Endothelial cell of umbilical vein (primary cell): ENCODE measurements at regions not wholly inside any gene's neighbourhood (a gene's known extent, or its start where the extent isn't known, plus 50 kb on each side); places are given as distances from the start of the nearest gene placed in this dataset.

Experiments used
- BruUV-seq: library from RNA; stranded (reverse); fragments of 400-500 nt; replicated peaks from 2 replicates; lab custom pipeline; 2021; lab: Mats Ljungman, UMichigan
- CTCF ChIA-PET: fragments of 300-600, 350-600 bp; sonication (Branson Sonifier 250); formaldehyde crosslinking; loops from one replicate; lab custom pipeline; 2021; ENCODE audit warnings: antibody characterized with exemption, inconsistent platforms; lab: Charles Lee
- POLR2A ChIA-PET: fragments of 300-600, 350-600 bp; sonication (Branson Sonifier 250); formaldehyde crosslinking; loops from one replicate; lab custom pipeline; 2021; ENCODE audit warnings: antibody characterized with exemption, inconsistent platforms; lab: Charles Lee
- DNase-seq: peaks from one replicate; pipeline ENCODE4 v3.0.0-alpha.2; 2011; ENCODE audit warnings: low read depth, low spot score
- FAIRE-seq: peaks from 2 replicates; lab custom pipeline; 2011; peaks lifted over from hg19 to GRCh38; lab: Jason Lieb, UNC
- H2AFZ ChIP-seq: 2 replicates; pipeline ENCODE4 v1.6.0; 2012; ENCODE audit warnings: low read depth, low read length, control low read depth, inconsistent platforms
- H3K27ac ChIP-seq: 2 replicates; pipeline ENCODE4 v1.5.1; 2011; ENCODE audit warnings: low read depth, mild to moderate bottlenecking, control low read depth, low read length, moderate library complexity; ENCODE audit not compliant: insufficient read depth
- H3K27me3 ChIP-seq, 2 experiments: 2 replicates each; pipeline versions ENCODE4 v1.6.0 to v1.6.1; 2011; ENCODE audit warnings: low read length in 2 of 2, mixed read lengths in 1 of 2; ENCODE audit not compliant: control insufficient read depth in 2 of 2, insufficient read depth in 2 of 2
- H3K36me3 ChIP-seq, 2 experiments: 2 replicates in 1 of 2; 3 replicates in 1 of 2; pipeline ENCODE4 v1.5.1; 2011; ENCODE audit warnings: low read length in 2 of 2, mild to moderate bottlenecking in 1 of 2, moderate library complexity in 1 of 2; ENCODE audit not compliant: control insufficient read depth in 2 of 2, insufficient read depth in 2 of 2; ENCODE audit errors: extremely low read depth in 1 of 2
- H3K4me1 ChIP-seq: 3 replicates; pipeline ENCODE4 v1.5.1; 2011; ENCODE audit warnings: mild to moderate bottlenecking, low read length; ENCODE audit not compliant: control insufficient read depth, insufficient read depth; ENCODE audit errors: extremely low read depth
- H3K4me2 ChIP-seq: 2 replicates; pipeline ENCODE4 v1.6.1; 2011; ENCODE audit warnings: low read length, control low read depth, mixed read lengths; ENCODE audit not compliant: insufficient read depth
- H3K4me3 ChIP-seq, 3 experiments: fragments of 200-600 bp in 1 of 3; sonication (generic), shearing (Covaris generic) in 1 of 3; replicated peaks in 1 of 3; 2 replicates each; pipeline ENCODE4 v1.5.1; 2011 to 2016; ENCODE audit warnings: control low read depth in 3 of 3, low read length in 3 of 3, mild to moderate bottlenecking in 2 of 3, inconsistent platforms in 1 of 3, low read depth in 1 of 3, moderate library complexity in 1 of 3; ENCODE audit not compliant: insufficient read depth in 1 of 3
- H3K79me2 ChIP-seq: 2 replicates; pipeline ENCODE4 v1.6.0; 2012; ENCODE audit warnings: low read length, inconsistent platforms; ENCODE audit not compliant: control insufficient read depth, insufficient read depth
- H3K9ac ChIP-seq: replicated peaks from 2 replicates; pipeline ENCODE3; 2011; ENCODE audit warnings: low read length, control low read depth; ENCODE audit not compliant: insufficient read depth; ENCODE audit errors: extremely low read depth
- H3K9me1 ChIP-seq: replicated peaks from 3 replicates; pipeline ENCODE4 v1.6.0; 2011; ENCODE audit warnings: mild to moderate bottlenecking, low read length; ENCODE audit not compliant: control insufficient read depth, insufficient read depth; ENCODE audit errors: extremely low read depth
- H3K9me3 ChIP-seq: replicated peaks from 2 replicates; pipeline ENCODE4 v1.5.1; 2012; ENCODE audit warnings: low read length, inconsistent platforms; ENCODE audit not compliant: control insufficient read depth, insufficient read depth
- H4K20me1 ChIP-seq: replicated peaks from 2 replicates; pipeline ENCODE3; 2011; ENCODE audit warnings: mild to moderate bottlenecking, low read length; ENCODE audit not compliant: control insufficient read depth, insufficient read depth; ENCODE audit errors: extremely low read depth
- CTCF ChIP-seq, 2 donors: IDR thresholded peaks; 1 replicate in 1 of 2; 2 replicates in 1 of 2; pipeline ENCODE4 v1.5.1; 2011; ENCODE audit warnings: low read length in 2 of 2, mild to moderate bottlenecking in 2 of 2, moderate library complexity in 2 of 2, control low read depth in 1 of 2, inconsistent platforms in 1 of 2, low read depth in 1 of 2; ENCODE audit not compliant: insufficient read depth in 1 of 2; ENCODE audit errors: extremely low read depth in 1 of 2
- EZH2 ChIP-seq: IDR thresholded peaks from 2 replicates; pipeline ENCODE4 v1.6.1; 2012; ENCODE audit warnings: borderline replicate concordance, low read depth, mild to moderate bottlenecking, moderate library complexity, low read length, inconsistent platforms; ENCODE audit not compliant: severe bottlenecking
- FOS ChIP-seq: IDR thresholded peaks from 2 replicates; pipeline ENCODE4 v1.6.1; 2011; ENCODE audit warnings: mild to moderate bottlenecking, low read length, moderate library complexity, borderline replicate concordance; ENCODE audit not compliant: insufficient read depth
- GATA2 ChIP-seq: IDR thresholded peaks from 2 replicates; pipeline ENCODE4 v1.7.0; 2011; ENCODE audit warnings: low read depth, mild to moderate bottlenecking, moderate library complexity, mixed read lengths, low read length; ENCODE audit not compliant: insufficient read length, insufficient read depth
- JUN ChIP-seq: IDR thresholded peaks from 2 replicates; pipeline ENCODE4 v1.6.1; 2011; ENCODE audit warnings: borderline replicate concordance, low read depth; ENCODE audit not compliant: insufficient read length, insufficient read depth
- MAX ChIP-seq: IDR thresholded peaks from 2 replicates; pipeline ENCODE4 v1.6.1; 2011; ENCODE audit not compliant: insufficient read depth, insufficient read length
- MYC ChIP-seq: IDR thresholded peaks from one replicate; pipeline ENCODE4 v1.6.1; 2011; ENCODE audit warnings: mild to moderate bottlenecking, low read depth, low read length
- POLR2A ChIP-seq: IDR thresholded peaks from 2 replicates; pipeline ENCODE4 v1.6.1; 2012; ENCODE audit warnings: low read depth, mild to moderate bottlenecking, control low read depth, low read length
- POLR2AphosphoS5 ChIP-seq: IDR thresholded peaks from 2 replicates; pipeline ENCODE4 v1.6.1; 2012; ENCODE audit warnings: low read depth, mild to moderate bottlenecking, control low read depth, low read length, moderate library complexity; ENCODE audit not compliant: insufficient read depth
- dilution Hi-C: fragments of 300-500 bp; cut with MboI; formaldehyde crosslinking; loops from one replicate; pipeline ENCODE4 v1.15.0; 2019; ENCODE audit warnings: low sequenced_read_pairs; ENCODE audit not compliant: extremely low pct_ligation_motif_present
- intact Hi-C: fragments of 100-400 bp; cut with micrococcal nuclease; formaldehyde crosslinking; loops from one replicate; pipeline ENCODE4 v1.10.0; 2022

GRCh38 chr2:123283431-123283830, 741.7 kb upstream of the CNTNAP5 start:
- dilution Hi-C loops (no loop called here), intact Hi-C loops (no loop called here)
- H3K4me3 ChIP-seq, result no peak overlapping the region

More at GRCh38 chr2:123283431-123283830, 741.7 kb upstream of the CNTNAP5 start:
- H3K27ac ChIP-seq, result no peak overlapping the region
- DNase-seq (no peak), FAIRE-seq (no peak)
- no peak overlapping the region for H3K4me2 ChIP-seq
- H2AFZ ChIP-seq, result no peak overlapping the region
- no peak overlapping the region for H3K9ac ChIP-seq
- H3K9me1 ChIP-seq, result peaks cover 2% of the 10 kb centered on the region
- no peaks in the 10 kb centered on the region for H3K4me1 ChIP-seq
- no peaks in the 10 kb centered on the region for H3K27me3 ChIP-seq
- BruUV-seq, result no TSS peak
- H4K20me1 ChIP-seq, result no peaks in the 10 kb centered on the region
- no peaks in the 10 kb centered on the region for H3K79me2 ChIP-seq
- TF ChIP-seq POLR2AphosphoS5 (no peak), EZH2 (no peak), MAX (no peak), FOS (no peak), GATA2 (no peak), CTCF (IDR thresholded peaks at IDR 0.05; ENCODE audit: extremely low read depth in 1 of 2, insufficient read depth in 1 of 2, low read depth in 1 of 2, low read length in 2 of 2) (no peak), MYC (no peak), POLR2A (no peak), JUN (no peak)
- ChIA-PET CTCF (no interaction called here), POLR2A (no interaction called here)
- H3K36me3 ChIP-seq, result no peaks in the 10 kb centered on the region
- H3K9me3 ChIP-seq, result peaks cover 2% of the 10 kb centered on the region
